Lung (tissue), 11 donors: ENCODE measurements at regions not wholly inside any gene's neighbourhood (a gene's known extent, or its start where the extent isn't known, plus 50 kb on each side); places are given as distances from the start of the nearest gene placed in this dataset.

ENCODE experiments used
- ATAC-seq: fragments of 200-7000 bp; cut with Tn5 transposase; one replicate; pipeline ENCODE4 v1.9.1; 2020; ENCODE audit warnings: moderate number of reproducible peaks; ENCODE audit not compliant: insufficient read depth, low FRiP score
- DNase-seq, 3 donors: peaks; one replicate each; pipeline ENCODE4 v3.0.0-alpha.2; 2013 to 2017
- H3K27ac ChIP-seq, 2 donors: one replicate each; pipeline ENCODE4 v1.5.1; 2013; ENCODE audit warnings: mild to moderate bottlenecking in 2 of 2, moderate library complexity in 2 of 2, control low read depth in 1 of 2, inconsistent platforms in 1 of 2, low read depth in 1 of 2, low read length in 1 of 2
- H3K27me3 ChIP-seq, 3 donors: one replicate each; pipeline ENCODE4 v1.5.1; 2013; ENCODE audit warnings: low read length in 2 of 3; ENCODE audit not compliant: control insufficient read depth in 3 of 3, insufficient read depth in 3 of 3
- H3K36me3 ChIP-seq, 4 donors: one replicate each; pipeline ENCODE4 v1.5.1; 2013; ENCODE audit warnings: low read length in 4 of 4, mild to moderate bottlenecking in 1 of 4, moderate library complexity in 1 of 4; ENCODE audit not compliant: control insufficient read depth in 4 of 4, insufficient read depth in 4 of 4
- H3K4me1 ChIP-seq, 5 donors: one replicate each; pipeline ENCODE4 v1.5.1; 2013; ENCODE audit warnings: low read length in 5 of 5, mild to moderate bottlenecking in 2 of 5, moderate library complexity in 1 of 5; ENCODE audit not compliant: control insufficient read depth in 5 of 5, insufficient read depth in 5 of 5
- H3K4me3 ChIP-seq: one replicate; pipeline ENCODE4 v1.5.1; 2013; ENCODE audit warnings: mild to moderate bottlenecking, control low read depth, moderate library complexity
- H3K9ac ChIP-seq, 2 donors: one replicate each; pipeline ENCODE4 v1.5.1; 2013; ENCODE audit warnings: low read length in 2 of 2, control low read depth in 1 of 2; ENCODE audit not compliant: insufficient read depth in 1 of 2
- H3K9me3 ChIP-seq, 4 donors: one replicate each; pipeline ENCODE4 v1.5.1; 2013; ENCODE audit warnings: low read length in 3 of 4, mild to moderate bottlenecking in 1 of 4, moderate library complexity in 1 of 4; ENCODE audit not compliant: control insufficient read depth in 4 of 4, insufficient read depth in 3 of 4
- WGBS, 2 donors: extraction: QIAGEN DNeasy Blood & Tissue Kit; methylation state at CpG; one replicate each; pipeline ENCODE4 v1.1.7; 2013; 5-methylcytosine and 5-hydroxymethylcytosine counted together
- TF ChIP-seq, protein P1 (sequence below): IDR thresholded peaks from 2 replicates; pipeline ENCODE4 v1.5.1; 2012; ENCODE audit warnings: mild to moderate bottlenecking; ENCODE audit errors: control extremely low read depth, extremely low read depth
- donor health status: control.
- donor health status: control.
- donor health status: Bipolar disorder and iron deficiency.
- donor health status: healthy.
- donor health status: DM: yes; HTN: yes; CAD: no.

DNA sequence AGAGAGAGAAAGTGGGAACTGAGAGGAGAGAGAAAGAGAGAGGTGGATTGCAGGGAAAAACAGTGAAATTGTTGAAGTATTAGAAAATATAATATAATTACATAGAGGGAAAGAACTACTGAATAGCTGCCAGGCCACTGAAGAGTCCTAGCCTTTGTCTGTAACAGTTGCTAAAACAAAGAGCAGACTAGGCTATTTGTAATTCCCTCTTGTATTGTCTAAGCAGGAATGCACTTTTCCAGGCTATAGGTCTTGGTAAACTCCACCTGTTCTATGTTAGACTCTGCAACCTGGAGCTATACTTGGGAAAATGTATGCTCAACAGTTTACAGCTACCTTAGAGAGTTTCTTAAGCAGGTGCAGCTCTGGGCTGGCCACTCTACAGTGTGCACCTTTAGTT, 1063.3 kb downstream of the ADGRL3 start:
- no peak for ATAC-seq
- Histone ChIP-seq H3K4me3 (no peak overlapping the region), H3K4me1 (no peaks in the 10 kb centered on the region), H3K27ac (no peak overlapping the region), H3K9ac (no peak overlapping the region), H3K9me3 (no peaks in the 10 kb centered on the region), H3K36me3 (no peaks in the 10 kb centered on the region), H3K27me3 (no peaks in the 10 kb centered on the region)
- TF ChIP-seq, protein P1, sequence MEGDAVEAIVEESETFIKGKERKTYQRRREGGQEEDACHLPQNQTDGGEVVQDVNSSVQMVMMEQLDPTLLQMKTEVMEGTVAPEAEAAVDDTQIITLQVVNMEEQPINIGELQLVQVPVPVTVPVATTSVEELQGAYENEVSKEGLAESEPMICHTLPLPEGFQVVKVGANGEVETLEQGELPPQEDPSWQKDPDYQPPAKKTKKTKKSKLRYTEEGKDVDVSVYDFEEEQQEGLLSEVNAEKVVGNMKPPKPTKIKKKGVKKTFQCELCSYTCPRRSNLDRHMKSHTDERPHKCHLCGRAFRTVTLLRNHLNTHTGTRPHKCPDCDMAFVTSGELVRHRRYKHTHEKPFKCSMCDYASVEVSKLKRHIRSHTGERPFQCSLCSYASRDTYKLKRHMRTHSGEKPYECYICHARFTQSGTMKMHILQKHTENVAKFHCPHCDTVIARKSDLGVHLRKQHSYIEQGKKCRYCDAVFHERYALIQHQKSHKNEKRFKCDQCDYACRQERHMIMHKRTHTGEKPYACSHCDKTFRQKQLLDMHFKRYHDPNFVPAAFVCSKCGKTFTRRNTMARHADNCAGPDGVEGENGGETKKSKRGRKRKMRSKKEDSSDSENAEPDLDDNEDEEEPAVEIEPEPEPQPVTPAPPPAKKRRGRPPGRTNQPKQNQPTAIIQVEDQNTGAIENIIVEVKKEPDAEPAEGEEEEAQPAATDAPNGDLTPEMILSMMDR = no peak
- DNase-seq = no peak

DNA sequence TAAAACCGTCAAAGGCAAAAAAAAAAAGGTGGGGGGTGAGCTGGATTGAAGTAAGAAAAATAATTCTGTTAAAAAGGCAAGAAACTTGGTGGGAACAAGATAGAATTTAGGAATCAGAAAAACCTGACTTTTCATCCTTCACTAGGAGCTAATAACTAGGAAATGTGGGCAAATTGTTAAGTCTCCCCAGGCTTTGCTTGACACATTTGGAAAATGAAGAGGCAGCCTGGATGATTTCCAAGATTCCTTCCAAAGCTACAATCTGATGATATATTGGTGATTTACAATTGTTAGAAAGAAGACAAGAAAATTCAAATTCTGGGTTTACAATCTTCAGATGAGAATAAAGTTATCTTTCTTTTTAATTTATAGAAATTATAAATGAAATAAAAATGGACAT, 1062.5 kb downstream of the ADGRL3 start:
- Histone ChIP-seq H3K4me3 (no peak overlapping the region), H3K36me3 (no peaks in the 10 kb centered on the region), H3K9me3 (no peaks in the 10 kb centered on the region), H3K4me1 (no peaks in the 10 kb centered on the region), H3K27ac (no peak overlapping the region), H3K27me3 (no peaks in the 10 kb centered on the region), H3K9ac (no peak overlapping the region)
- TF ChIP-seq, protein P1 = no peak
- ATAC-seq (no peak), DNase-seq (no peak)
- WGBS, 2 donors = 78 to 88% methylated on average over 1 of the region's 1 CpG

DNA sequence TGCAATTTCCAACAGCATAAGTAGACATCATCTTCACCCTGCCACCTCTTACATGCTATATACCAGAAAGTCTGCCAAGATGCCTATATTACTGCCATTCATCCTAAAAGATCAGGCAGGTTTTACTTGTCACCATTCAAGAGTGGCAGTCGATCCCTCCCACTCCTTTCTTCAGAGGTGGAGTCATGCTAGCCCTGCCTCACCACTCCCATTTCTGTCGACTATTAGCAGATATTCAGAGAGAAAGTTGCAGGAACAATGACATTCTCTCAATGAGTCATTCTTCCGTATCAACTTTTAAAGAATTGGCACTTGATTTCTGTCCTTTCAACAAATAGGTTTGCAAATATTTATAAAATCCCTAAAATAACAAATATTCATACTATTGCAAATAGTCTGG, 1060.1 kb downstream of the ADGRL3 start:
- WGBS, 2 donors = 66 to 86% methylated on average over 3 of the region's 3 CpGs
- H3K36me3 ChIP-seq = no peaks in the 10 kb centered on the region
- no peak for DNase-seq
- no peak overlapping the region for H3K9ac ChIP-seq
- H3K27ac ChIP-seq = no peak overlapping the region
- H3K9me3 ChIP-seq = no peaks in the 10 kb centered on the region
- no peak overlapping the region for H3K4me3 ChIP-seq
- no peaks in the 10 kb centered on the region for H3K4me1 ChIP-seq
- ATAC-seq = no peak
- H3K27me3 ChIP-seq = no peaks in the 10 kb centered on the region
- TF ChIP-seq, protein P1 = no peak

DNA sequence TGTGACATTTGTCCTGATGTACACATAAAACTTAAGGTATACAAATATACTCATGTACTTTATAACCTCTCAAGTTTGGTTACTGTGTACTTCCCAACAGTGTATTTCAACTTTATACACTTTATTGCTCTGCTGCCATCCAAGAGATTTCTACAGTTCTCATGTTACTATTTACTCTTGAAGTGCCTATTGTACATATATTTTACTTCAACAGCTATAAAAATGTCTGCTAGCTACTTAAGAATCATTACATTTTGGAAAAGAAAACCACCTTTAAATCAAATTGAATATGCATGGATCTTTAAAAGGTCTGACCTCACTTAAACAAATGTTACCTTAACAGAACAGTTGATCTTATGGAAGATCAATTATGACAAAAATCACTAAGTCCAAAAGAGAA, 1056.4 kb downstream of the ADGRL3 start:
- Histone ChIP-seq H3K9ac (no peak overlapping the region), H3K4me3 (no peak overlapping the region), H3K27ac (no peak overlapping the region), H3K9me3 (no peaks in the 10 kb centered on the region), H3K27me3 (no peaks in the 10 kb centered on the region), H3K36me3 (no peaks in the 10 kb centered on the region), H3K4me1 (no peaks in the 10 kb centered on the region)
- no peak for DNase-seq
- TF ChIP-seq, protein P1 = no peak
- no peak for ATAC-seq
